ENCODE measurements at regions not wholly inside any gene's neighbourhood (a gene's known extent, or its start where the extent isn't known, plus 50 kb on each side); places are given as distances from the start of the nearest gene placed in this dataset.

DNA sequence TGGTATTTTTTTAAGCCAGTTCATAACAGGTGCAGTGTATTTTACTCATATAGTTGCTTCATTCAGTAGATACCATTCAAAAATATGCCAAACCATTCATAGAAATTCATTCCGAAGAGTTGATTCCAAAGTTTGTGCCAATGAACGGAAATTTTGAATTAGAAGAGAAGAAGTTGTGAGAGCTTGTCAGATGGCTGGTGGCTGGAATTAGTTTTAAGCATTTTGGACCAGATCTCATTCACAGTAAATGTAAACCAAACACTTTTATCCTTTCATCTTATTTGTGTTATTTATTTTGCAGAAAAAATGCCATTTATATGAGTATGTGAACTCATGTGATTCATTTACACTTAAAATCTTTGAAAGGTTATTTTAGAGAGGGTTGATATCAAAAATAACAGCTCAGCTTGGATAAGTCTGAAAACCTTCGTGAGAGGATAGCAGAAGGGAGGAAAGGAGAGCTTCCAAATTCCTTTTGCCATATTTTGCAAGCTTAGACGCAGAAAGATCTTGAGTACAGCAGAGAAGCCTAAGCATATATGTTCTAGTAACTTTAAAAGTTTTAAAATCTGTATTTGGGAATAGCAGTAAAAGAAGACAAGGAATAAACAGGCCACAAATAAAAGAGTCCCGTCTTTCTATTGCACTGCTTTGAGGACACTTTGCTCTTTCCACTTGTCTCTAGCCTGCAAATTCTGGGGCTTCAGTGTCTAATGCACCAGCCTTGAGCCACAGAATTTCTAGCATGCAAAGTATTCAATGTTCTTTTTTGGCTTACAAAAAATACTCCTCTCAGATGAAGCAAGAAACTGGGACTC is 253.6 kb upstream of the FLRT2 start:
- in situ Hi-C loops (cut with MboI; ENCODE audit: low sequenced_read_pairs, unreplicated experiment), result no loop called here
- TF ChIP-seq, protein P1, sequence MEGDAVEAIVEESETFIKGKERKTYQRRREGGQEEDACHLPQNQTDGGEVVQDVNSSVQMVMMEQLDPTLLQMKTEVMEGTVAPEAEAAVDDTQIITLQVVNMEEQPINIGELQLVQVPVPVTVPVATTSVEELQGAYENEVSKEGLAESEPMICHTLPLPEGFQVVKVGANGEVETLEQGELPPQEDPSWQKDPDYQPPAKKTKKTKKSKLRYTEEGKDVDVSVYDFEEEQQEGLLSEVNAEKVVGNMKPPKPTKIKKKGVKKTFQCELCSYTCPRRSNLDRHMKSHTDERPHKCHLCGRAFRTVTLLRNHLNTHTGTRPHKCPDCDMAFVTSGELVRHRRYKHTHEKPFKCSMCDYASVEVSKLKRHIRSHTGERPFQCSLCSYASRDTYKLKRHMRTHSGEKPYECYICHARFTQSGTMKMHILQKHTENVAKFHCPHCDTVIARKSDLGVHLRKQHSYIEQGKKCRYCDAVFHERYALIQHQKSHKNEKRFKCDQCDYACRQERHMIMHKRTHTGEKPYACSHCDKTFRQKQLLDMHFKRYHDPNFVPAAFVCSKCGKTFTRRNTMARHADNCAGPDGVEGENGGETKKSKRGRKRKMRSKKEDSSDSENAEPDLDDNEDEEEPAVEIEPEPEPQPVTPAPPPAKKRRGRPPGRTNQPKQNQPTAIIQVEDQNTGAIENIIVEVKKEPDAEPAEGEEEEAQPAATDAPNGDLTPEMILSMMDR (IDR thresholded peaks at IDR 0.05; ENCODE audit: borderline replicate concordance, control extremely low read depth, extremely low read depth, insufficient read depth, missing control alignments), result no peak
- DNase-seq (ENCODE audit: low spot score), result no peak

DNA sequence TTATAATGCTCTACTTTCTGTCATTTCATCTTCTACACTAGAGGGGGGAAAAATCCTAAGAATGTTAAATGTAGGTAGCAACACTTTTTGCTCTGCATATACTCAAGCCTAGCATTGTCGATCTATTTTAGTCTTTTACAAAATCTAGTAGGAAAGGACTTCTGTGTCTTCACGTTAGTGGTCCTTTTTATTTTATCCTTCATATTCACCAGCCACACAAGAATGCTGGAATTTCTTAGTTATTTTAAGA is 253.0 kb upstream of the FLRT2 start:
- DNase-seq (ENCODE audit: low spot score), result no peak
- TF ChIP-seq, protein P1 (IDR thresholded peaks at IDR 0.05; ENCODE audit: borderline replicate concordance, control extremely low read depth, extremely low read depth, insufficient read depth, missing control alignments), result no peak

DNA sequence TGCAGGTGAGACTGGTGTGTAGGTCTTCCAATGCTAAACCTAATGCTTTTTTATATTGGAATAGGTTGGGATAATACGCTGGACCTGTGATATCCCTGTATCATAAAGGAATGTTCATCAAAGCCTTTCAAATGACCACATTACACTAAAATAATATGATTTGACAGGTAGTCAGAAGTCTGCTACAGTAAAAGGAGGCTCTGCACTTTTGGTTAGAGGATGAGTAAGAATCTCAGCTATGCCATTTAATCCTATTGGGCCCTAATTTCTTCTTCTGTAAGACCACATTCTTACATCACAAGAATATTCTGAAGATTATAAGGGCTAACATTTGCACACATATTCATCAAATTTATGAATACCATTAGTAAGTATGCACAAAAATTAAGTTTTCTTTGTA is 250.5 kb upstream of the FLRT2 start:
- TF ChIP-seq, protein P1 (IDR thresholded peaks at IDR 0.05; ENCODE audit: borderline replicate concordance, control extremely low read depth, extremely low read depth, insufficient read depth, missing control alignments), result no peak
- DNase-seq (ENCODE audit: low spot score), result no peak
- in situ Hi-C loops (cut with MboI; ENCODE audit: low sequenced_read_pairs, unreplicated experiment), result no loop called here

More for the DNA sequence above, 253.0 kb upstream of the FLRT2 start:
- in situ Hi-C loops (cut with MboI; ENCODE audit: low sequenced_read_pairs, unreplicated experiment), result no loop called here

DNA sequence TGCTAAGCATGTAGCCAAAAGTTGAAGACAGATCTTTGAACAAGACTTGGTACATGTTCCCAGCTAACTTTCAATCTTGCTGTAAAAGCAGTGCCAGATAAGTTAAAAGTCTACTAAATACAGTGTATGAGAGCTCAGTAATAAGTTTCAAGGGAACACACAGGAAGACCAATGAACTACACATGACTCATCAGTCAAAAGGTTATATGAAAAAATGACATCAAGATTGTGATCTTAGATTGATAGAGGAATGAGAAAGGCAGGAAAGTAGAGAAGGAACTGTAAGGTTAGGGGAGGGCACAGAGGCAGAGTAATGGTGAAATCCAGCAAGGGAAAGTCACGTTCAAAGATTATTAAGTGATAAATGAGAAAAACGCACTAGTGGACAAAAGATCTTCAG is 249.9 kb upstream of the FLRT2 start:
- no peak for DNase-seq (ENCODE audit: low spot score)
- in situ Hi-C loops (cut with MboI; ENCODE audit: low sequenced_read_pairs, unreplicated experiment), result no loop called here
- TF ChIP-seq, protein P1 (IDR thresholded peaks at IDR 0.05; ENCODE audit: borderline replicate concordance, control extremely low read depth, extremely low read depth, insufficient read depth, missing control alignments), result no peak

DNA sequence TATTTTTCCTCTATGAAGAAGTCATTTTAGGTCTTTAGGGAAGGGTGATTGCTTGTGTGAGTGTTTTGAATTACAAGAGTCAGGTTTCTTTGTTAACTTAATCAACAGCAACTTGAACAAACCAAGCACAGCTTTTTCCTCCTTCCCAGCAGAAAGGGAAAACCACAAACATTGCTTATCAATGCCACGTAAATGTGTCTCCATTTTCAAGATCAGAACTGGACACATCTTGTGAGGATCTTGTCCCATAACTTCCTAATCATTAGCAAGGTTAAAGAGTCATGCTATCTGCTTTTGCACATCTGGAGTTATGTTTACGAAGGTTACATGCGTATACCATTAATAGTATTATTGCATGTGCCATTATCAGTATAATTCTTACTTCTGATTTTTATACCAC is 248.0 kb upstream of the FLRT2 start:
- no peak for DNase-seq (ENCODE audit: low spot score)
- TF ChIP-seq, protein P1 (IDR thresholded peaks at IDR 0.05; ENCODE audit: borderline replicate concordance, control extremely low read depth, extremely low read depth, insufficient read depth, missing control alignments), result no peak
- in situ Hi-C loops (cut with MboI; ENCODE audit: low sequenced_read_pairs, unreplicated experiment), result no loop called here

DNA sequence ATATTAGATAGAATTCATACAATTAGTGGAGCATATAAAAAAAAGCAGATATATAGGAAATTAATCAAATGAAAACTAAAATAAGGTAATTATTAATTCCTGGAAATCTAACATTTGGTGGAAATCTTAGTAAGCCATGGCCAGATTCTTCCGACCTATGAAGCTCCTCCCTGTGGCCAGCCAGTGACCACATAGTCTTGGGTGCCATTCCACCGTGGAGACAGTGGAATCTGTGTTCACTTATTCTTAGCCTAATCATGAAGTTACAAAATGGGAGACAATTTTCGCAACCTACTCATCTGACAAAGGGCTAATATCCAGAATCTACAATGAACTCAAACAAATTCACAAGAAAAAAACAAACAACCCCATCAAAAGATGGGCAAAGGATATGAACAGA is 241.9 kb upstream of the FLRT2 start:
- DNase-seq (ENCODE audit: low spot score), result no peak
- TF ChIP-seq, protein P1 (IDR thresholded peaks at IDR 0.05; ENCODE audit: borderline replicate concordance, control extremely low read depth, extremely low read depth, insufficient read depth, missing control alignments), result no peak
- in situ Hi-C loops (cut with MboI; ENCODE audit: low sequenced_read_pairs, unreplicated experiment), result no loop called here

Measured in GM13976 (cell line).